IMR-90 (cell line): ENCODE measurements at regions not wholly inside any gene's neighbourhood (a gene's known extent, or its start where the extent isn't known, plus 50 kb on each side); places are given as distances from the start of the nearest gene placed in this dataset.

Experiments used
- ATAC-seq: fragments of 200-7000 bp; cut with Tn5 transposase; 2 replicates; pipeline ENCODE4 v1.9.1; 2020; ENCODE audit warnings: low read depth, mild to moderate bottlenecking, moderate library complexity
- BruUV-seq: library from RNA; stranded (reverse); fragments of 400-500 nt; replicated peaks from 2 replicates; lab custom pipeline; 2021; lab: Mats Ljungman, UMichigan
- CTCF ChIA-PET: fragments of 300-600 bp; formaldehyde crosslinking; extraction: SDS; loops from one replicate; lab custom pipeline; 2021; ENCODE audit warnings: antibody characterized with exemption; lab: Yijun Ruan, JAX
- POLR2A ChIA-PET: fragments of 300-600 bp; sonication (Branson Sonifier 250); formaldehyde crosslinking; loops from one replicate; lab custom pipeline; 2022; ENCODE audit warnings: antibody characterized with exemption; ENCODE audit not compliant: unreplicated experiment; lab: Charles Lee
- DNase-seq: peaks from one replicate; pipeline ENCODE4 v3.0.0; 2013
- H2AFZ ChIP-seq: replicated peaks from 2 replicates; pipeline ENCODE3; 2013; ENCODE audit warnings: low read length, mild to moderate bottlenecking; ENCODE audit not compliant: poor library complexity
- H2AK5ac ChIP-seq: 2 replicates; pipeline ENCODE4 v1.6.1; 2013; ENCODE audit warnings: low read depth, low read length, inconsistent platforms
- H2AK9ac ChIP-seq: replicated peaks from 2 replicates; pipeline ENCODE3; 2013; ENCODE audit warnings: mild to moderate bottlenecking, low read depth, low read length, moderate library complexity; ENCODE audit not compliant: poor library complexity
- H2BK120ac ChIP-seq: 2 replicates; pipeline ENCODE4 v1.6.1; 2013; ENCODE audit warnings: low read depth, low read length, inconsistent platforms
- H2BK15ac ChIP-seq: 3 replicates; pipeline ENCODE4 v1.6.1; 2013; ENCODE audit warnings: low read depth, low read length, inconsistent platforms
- H2BK20ac ChIP-seq: 2 replicates; pipeline ENCODE4 v1.6.1; 2013; ENCODE audit warnings: low read depth, mild to moderate bottlenecking, inconsistent platforms, low read length, moderate library complexity
- H2BK5ac ChIP-seq: 2 replicates; pipeline ENCODE4 v1.6.1; 2013; ENCODE audit warnings: mild to moderate bottlenecking, low read depth, low read length, inconsistent platforms; ENCODE audit not compliant: poor library complexity, severe bottlenecking
- H3K14ac ChIP-seq: replicated peaks from 2 replicates; pipeline ENCODE4 v1.6.1; 2013; ENCODE audit warnings: low read depth, low read length, inconsistent platforms
- H3K18ac ChIP-seq: 2 replicates; pipeline ENCODE4 v1.6.1; 2013; ENCODE audit warnings: low read depth, low read length, control low read depth
- H3K23ac ChIP-seq: 2 replicates; pipeline ENCODE4 v1.6.1; 2013; ENCODE audit warnings: low read depth, low read length, inconsistent platforms
- H3K27ac ChIP-seq: 2 replicates; pipeline ENCODE4 v1.5.1; 2013; ENCODE audit warnings: mild to moderate bottlenecking, control low read depth, low read length; ENCODE audit not compliant: insufficient read depth
- H3K27me3 ChIP-seq: 2 replicates; pipeline ENCODE4 v1.6.1; 2013; ENCODE audit warnings: low read length; ENCODE audit not compliant: control insufficient read depth, insufficient read depth
- H3K36me3 ChIP-seq: 2 replicates; pipeline ENCODE4 v1.6.1; 2013; ENCODE audit warnings: low read length, mixed read lengths; ENCODE audit not compliant: control insufficient read depth, insufficient read depth
- H3K4ac ChIP-seq: 2 replicates; pipeline ENCODE4 v1.6.1; 2013; ENCODE audit warnings: low read depth, low read length, inconsistent platforms
- H3K4me1 ChIP-seq: 2 replicates; pipeline ENCODE4 v1.6.1; 2013; ENCODE audit warnings: low read length, mixed read lengths; ENCODE audit not compliant: control insufficient read depth, insufficient read depth
- H3K4me2 ChIP-seq: 2 replicates; pipeline ENCODE4 v1.6.1; 2013; ENCODE audit warnings: low read depth, mild to moderate bottlenecking, control low read depth, low read length, moderate library complexity
- H3K4me3 ChIP-seq: 2 replicates; pipeline ENCODE4 v1.5.1; 2013; ENCODE audit warnings: low read depth, mild to moderate bottlenecking, control low read depth, low read length, moderate library complexity; ENCODE audit not compliant: insufficient read depth
- H3K56ac ChIP-seq: 2 replicates; pipeline ENCODE4 v1.6.1; 2013; ENCODE audit warnings: low read length, inconsistent platforms; ENCODE audit not compliant: insufficient read depth; ENCODE audit errors: extremely low read depth
- H3K79me1 ChIP-seq, 2 experiments: 2 replicates each; pipeline ENCODE4 v1.6.1; 2013; ENCODE audit warnings: low read length in 2 of 2, inconsistent platforms in 1 of 2, low read depth in 1 of 2
- H3K9ac ChIP-seq: 2 replicates; pipeline ENCODE4 v1.6.1; 2013; ENCODE audit warnings: low read depth, low read length, control low read depth
- H3K9me1 ChIP-seq: 2 replicates; pipeline ENCODE4 v1.6.1; 2013; ENCODE audit warnings: low read length, inconsistent platforms; ENCODE audit not compliant: insufficient read depth
- H3K9me3 ChIP-seq: 2 replicates; pipeline ENCODE4 v1.6.1; 2013; ENCODE audit warnings: low read length; ENCODE audit not compliant: control insufficient read depth, insufficient read depth
- H4K20me1 ChIP-seq: 2 replicates; pipeline ENCODE4 v1.6.1; 2013; ENCODE audit warnings: low read length, inconsistent platforms; ENCODE audit not compliant: insufficient read depth
- H4K5ac ChIP-seq: 2 replicates; pipeline ENCODE4 v1.6.1; 2013; ENCODE audit warnings: mild to moderate bottlenecking, low read depth, low read length, control low read depth
- H4K8ac ChIP-seq, 2 experiments: 2 replicates each; pipeline ENCODE4 v1.6.1; 2013; ENCODE audit warnings: low read depth in 2 of 2, low read length in 2 of 2, control low read depth in 1 of 2, inconsistent platforms in 1 of 2
- H4K91ac ChIP-seq: 2 replicates; pipeline ENCODE4 v1.6.1; 2013; ENCODE audit warnings: low read depth, low read length, inconsistent platforms; ENCODE audit not compliant: insufficient read depth
- MAFK ChIP-seq: IDR thresholded peaks from 2 replicates; pipeline ENCODE4 v1.6.1; 2012; ENCODE audit warnings: low read depth, low read length, improper control_type of control experiment
- SMC3 ChIP-seq: fragments of 150-350 bp; IDR thresholded peaks from 2 replicates; pipeline ENCODE4 v1.6.1; 2016; ENCODE audit warnings: low read depth, mild to moderate bottlenecking, antibody characterized with exemption, low read length, moderate library complexity
- WGBS, 2 experiments: methylation state at CpG; one replicate each; pipeline versions ENCODE4 v1.1.5 to v1.1.7; 2013; ENCODE audit warnings: missing lambda C conversion rate in 2 of 2; ENCODE audit not compliant: insufficient read length in 1 of 2; ENCODE audit errors: extremely low coverage in 2 of 2; 5-methylcytosine and 5-hydroxymethylcytosine counted together
- dilution Hi-C: fragments of 300-500 bp; cut with HindIII; formaldehyde crosslinking; loops from one replicate; pipeline ENCODE4 v1.14.3; 2018; ENCODE audit warnings: low sequenced_read_pairs; ENCODE audit not compliant: unreplicated experiment
- in situ Hi-C: fragments of 300-500 bp; cut with MboI; formaldehyde crosslinking; loops from 3 replicates; pipeline ENCODE4 v1.14.3; 2019; ENCODE audit warnings: low sequenced_read_pairs, inconsistent platforms, mixed read lengths
- intact Hi-C: fragments of 100-400 bp; cut with micrococcal nuclease; formaldehyde crosslinking; loops from 2 replicates; pipeline ENCODE4 v1.10.0; 2022

GRCh38 chr7:25628446-25628845, 400.2 kb upstream of the NPVF start:
- 67% methylated on average over 1 of the region's 3 CpGs; no CpG with 5 or more reads in 1 of the 2 experiments for WGBS, 2 experiments

More at GRCh38 chr7:25628446-25628845, 400.2 kb upstream of the NPVF start:
- Histone ChIP-seq H3K4me1 (no peaks in the 10 kb centered on the region), H3K9me3 (no peaks in the 10 kb centered on the region), H3K56ac (no peak overlapping the region), H3K14ac (no peak overlapping the region), H2BK20ac (no peak overlapping the region), H3K36me3 (no peaks in the 10 kb centered on the region), H3K79me1 (no peaks in the 10 kb centered on the region), H2AK5ac (no peak overlapping the region), H3K4ac (no peak overlapping the region), H3K23ac (no peak overlapping the region), H4K5ac (no peak overlapping the region), H4K20me1 (no peaks in the 10 kb centered on the region), H3K9me1 (no peaks in the 10 kb centered on the region), H2AFZ (no peak overlapping the region), H3K4me2 (no peak overlapping the region), H3K18ac (no peak overlapping the region), H4K8ac (no peak overlapping the region), H2AK9ac (no peak overlapping the region), H3K27ac (no peak overlapping the region), H3K27me3 (no peaks in the 10 kb centered on the region), H2BK120ac (no peak overlapping the region), H2BK5ac (no peak overlapping the region), H3K4me3 (no peak overlapping the region), H2BK15ac (no peak overlapping the region), H3K9ac (no peak overlapping the region), H4K91ac (no peak overlapping the region)
- BruUV-seq, result no TSS peak
- intact Hi-C loops, result no loop called here
- ATAC-seq (no peak), DNase-seq (no peak)
- dilution Hi-C loops, result no loop called here
- no peak for TF ChIP-seq MAFK
- no peak for TF ChIP-seq SMC3
- CTCF ChIA-PET, result no interaction called here
- in situ Hi-C loops, result no loop called here
- POLR2A ChIA-PET, result no interaction called here
